ENCODE measurements at regions not wholly inside any gene's neighbourhood (a gene's known extent, or its start where the extent isn't known, plus 50 kb on each side); places are given as distances from the start of the nearest gene placed in this dataset.

- TF ChIP-seq HDAC2 (IDR thresholded peaks at IDR 0.05; ENCODE audit: borderline replicate concordance in 1 of 2, low read depth in 2 of 2, low read length in 2 of 2) = no peak
- TF ChIP-seq CTCF (IDR thresholded peaks at IDR 0.05; ENCODE audit: control extremely low read depth in 1 of 3, insufficient read depth in 1 of 3, low read depth in 1 of 3, low read length in 3 of 3) = no peak
- TF ChIP-seq ZNF274 (IDR thresholded peaks at IDR 0.05; ENCODE audit: borderline replicate concordance, extremely low read depth, low read length) = no peak
- TF ChIP-seq, protein P1, sequence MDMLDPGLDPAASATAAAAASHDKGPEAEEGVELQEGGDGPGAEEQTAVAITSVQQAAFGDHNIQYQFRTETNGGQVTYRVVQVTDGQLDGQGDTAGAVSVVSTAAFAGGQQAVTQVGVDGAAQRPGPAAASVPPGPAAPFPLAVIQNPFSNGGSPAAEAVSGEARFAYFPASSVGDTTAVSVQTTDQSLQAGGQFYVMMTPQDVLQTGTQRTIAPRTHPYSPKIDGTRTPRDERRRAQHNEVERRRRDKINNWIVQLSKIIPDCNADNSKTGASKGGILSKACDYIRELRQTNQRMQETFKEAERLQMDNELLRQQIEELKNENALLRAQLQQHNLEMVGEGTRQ (IDR thresholded peaks at IDR 0.05; ENCODE audit: low read length) = no peak
- no peak for TF ChIP-seq POLR2AphosphoS5 (IDR thresholded peaks at IDR 0.05; ENCODE audit: low read depth, low read length)
- no peak for TF ChIP-seq CREB1 (IDR thresholded peaks at IDR 0.05)
- no peak for TF ChIP-seq CBX5 (IDR thresholded peaks at IDR 0.05; ENCODE audit: low read depth, low read length)
- TF ChIP-seq SP2 (IDR thresholded peaks at IDR 0.05; ENCODE audit: low read length) = no peak
- no peak for TF ChIP-seq BRCA1 (IDR thresholded peaks at IDR 0.05; ENCODE audit: low read depth, low read length)
- TF ChIP-seq TCF12 (IDR thresholded peaks at IDR 0.05; ENCODE audit: low read depth, low read length) = no peak
These were observed 145.9 kb downstream of the ZPLD1 start for GRCh38 chr3:102580760-102581159.
